ENCODE measurements at regions not wholly inside any gene's neighbourhood (a gene's known extent, or its start where the extent isn't known, plus 50 kb on each side); places are given as distances from the start of the nearest gene placed in this dataset.

DNA sequence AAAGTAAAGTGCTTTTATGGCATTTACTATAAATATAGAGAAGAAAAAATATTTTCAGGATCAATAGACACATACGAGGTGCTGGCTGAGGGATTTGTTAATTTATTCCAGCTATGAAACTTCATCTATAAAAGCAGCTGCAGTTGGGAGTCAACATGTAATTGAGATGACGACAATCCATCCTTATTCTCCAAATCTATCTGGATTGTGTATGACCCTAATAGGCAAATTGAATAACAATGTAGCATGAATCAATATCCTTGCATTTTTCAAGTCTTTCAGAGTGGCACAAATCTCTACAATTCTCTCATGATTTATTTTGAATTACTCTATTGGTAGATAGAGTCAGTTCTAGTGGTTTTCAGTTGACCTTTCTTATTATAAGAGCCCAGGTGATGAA is 1296.5 kb upstream of the SPRY2 start:
- intact Hi-C loops (cut with micrococcal nuclease): no loop called here
- no TSS peak for BruUV-seq (replicated peaks)
- ChIA-PET CTCF (no interaction called here), POLR2A (no interaction called here)
- Mint-ChIP-seq H3K27me3 (ENCODE audit: insufficient read depth, unreplicated experiment) (no peaks in the 10 kb centered on the region), H3K4me1 (ENCODE audit: insufficient read depth, unreplicated experiment) (no peaks in the 10 kb centered on the region), H3K9me3 (ENCODE audit: unreplicated experiment) (no peaks in the 10 kb centered on the region), H3K4me3 (ENCODE audit: unreplicated experiment) (no peak overlapping the region), H3K36me3 (ENCODE audit: insufficient read depth, unreplicated experiment) (no peaks in the 10 kb centered on the region), H3K27ac (ENCODE audit: low read depth, unreplicated experiment) (no peak overlapping the region)
- TF ChIP-seq CTCF (IDR thresholded peaks at IDR 0.05; ENCODE audit: unreplicated experiment): no peak
- DNase-seq (ENCODE audit: unreplicated experiment): no peak

GRCh38 chr13:81636120-81636519 is 1295.2 kb upstream of the SPRY2 start:
- H3K9me3 Mint-ChIP-seq (ENCODE audit: unreplicated experiment): no peaks in the 10 kb centered on the region
- no peaks in the 10 kb centered on the region for H3K27me3 Mint-ChIP-seq (ENCODE audit: insufficient read depth, unreplicated experiment)
- H3K4me1 Mint-ChIP-seq (ENCODE audit: insufficient read depth, unreplicated experiment): no peaks in the 10 kb centered on the region
- no peak overlapping the region for H3K4me3 Mint-ChIP-seq (ENCODE audit: unreplicated experiment)
- TF ChIP-seq CTCF (IDR thresholded peaks at IDR 0.05; ENCODE audit: unreplicated experiment): no peak
- ChIA-PET POLR2A (no interaction called here), CTCF (interaction anchor here (0.9 kb wide), 1 partner anchor 466 kb away, joined by 3 read pairs; no protein-coding TSS in a partner anchor)
- intact Hi-C loops (cut with micrococcal nuclease): no loop called here
- DNase-seq (ENCODE audit: unreplicated experiment): no peak
- H3K27ac Mint-ChIP-seq (ENCODE audit: low read depth, unreplicated experiment): no peak overlapping the region
- no TSS peak for BruUV-seq (replicated peaks)
- H3K36me3 Mint-ChIP-seq (ENCODE audit: insufficient read depth, unreplicated experiment): no peaks in the 10 kb centered on the region

DNA sequence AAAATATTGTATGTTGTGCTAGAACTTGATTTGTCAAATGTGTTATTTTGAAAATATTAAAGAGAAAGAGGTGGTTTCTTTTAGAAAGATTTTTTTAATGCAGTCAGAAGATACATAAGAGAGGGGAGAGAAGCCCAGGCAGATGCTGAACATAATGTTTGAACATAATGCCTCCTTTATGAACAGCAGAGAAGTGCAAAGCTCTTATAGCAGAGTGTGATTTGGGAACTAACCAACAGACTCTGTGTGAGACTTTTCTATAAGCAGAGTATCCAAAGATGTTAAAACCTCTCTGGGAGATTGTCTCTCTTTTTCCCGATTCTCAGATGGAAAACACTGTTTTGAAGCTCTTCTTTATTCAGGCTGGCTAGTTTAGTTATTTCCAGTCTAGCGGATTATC is 1274.1 kb upstream of the SPRY2 start:
- POLR2A ChIA-PET: no interaction called here
- no peaks in the 10 kb centered on the region for H3K27me3 Mint-ChIP-seq (ENCODE audit: insufficient read depth, unreplicated experiment)
- H3K27ac Mint-ChIP-seq (ENCODE audit: low read depth, unreplicated experiment): no peak overlapping the region
- DNase-seq (ENCODE audit: unreplicated experiment): no peak
- CTCF ChIA-PET: no interaction called here
- intact Hi-C loops (cut with micrococcal nuclease): no loop called here
- TF ChIP-seq CTCF (IDR thresholded peaks at IDR 0.05; ENCODE audit: unreplicated experiment): no peak
- no peaks in the 10 kb centered on the region for H3K36me3 Mint-ChIP-seq (ENCODE audit: insufficient read depth, unreplicated experiment)
- no peaks in the 10 kb centered on the region for H3K4me1 Mint-ChIP-seq (ENCODE audit: insufficient read depth, unreplicated experiment)
- no TSS peak for BruUV-seq (replicated peaks)
- no peaks in the 10 kb centered on the region for H3K9me3 Mint-ChIP-seq (ENCODE audit: unreplicated experiment)
- no peak overlapping the region for H3K4me3 Mint-ChIP-seq (ENCODE audit: unreplicated experiment)

- no TSS peak for BruUV-seq (replicated peaks)
- intact Hi-C loops (cut with micrococcal nuclease): loop anchor here (5.0 kb wide), 1 partner anchor 438 kb away; no protein-coding TSS in a partner anchor
- CTCF ChIA-PET: interaction anchor here (0.7 to 3.9 kb wide), 8 partner anchors 9 to 441 kb away, joined by 3 to 22 read pairs (median 4); no protein-coding TSS in a partner anchor
- no peaks in the 10 kb centered on the region for H3K36me3 Mint-ChIP-seq (ENCODE audit: insufficient read depth, unreplicated experiment)
- DNase-seq (ENCODE audit: unreplicated experiment): no peak
- H3K4me3 Mint-ChIP-seq (ENCODE audit: unreplicated experiment): no peak overlapping the region
- POLR2A ChIA-PET: no interaction called here
- H3K4me1 Mint-ChIP-seq (ENCODE audit: insufficient read depth, unreplicated experiment): no peaks in the 10 kb centered on the region
- H3K27me3 Mint-ChIP-seq (ENCODE audit: insufficient read depth, unreplicated experiment): no peaks in the 10 kb centered on the region
- TF ChIP-seq CTCF (IDR thresholded peaks at IDR 0.05; ENCODE audit: unreplicated experiment): no peak
- H3K27ac Mint-ChIP-seq (ENCODE audit: low read depth, unreplicated experiment): no peak overlapping the region
- no peaks in the 10 kb centered on the region for H3K9me3 Mint-ChIP-seq (ENCODE audit: unreplicated experiment)
Observed at GRCh38 chr13:81610644-81611043, 1269.7 kb upstream of the SPRY2 start.
